A549 (cell line): ENCODE measurements at regions not wholly inside any gene's neighbourhood (a gene's known extent, or its start where the extent isn't known, plus 50 kb on each side); places are given as distances from the start of the nearest gene placed in this dataset.

Experiments used
- CHD2 ChIP-seq: fragments of 150-350 bp; IDR thresholded peaks from 2 replicates; pipeline ENCODE4 v1.6.1; 2014; ENCODE audit warnings: low read length; ENCODE audit not compliant: partially characterized antibody
- CTCF ChIP-seq: fragments of >200 bp; sonication (Bioruptor Twin); formaldehyde crosslinking; IDR thresholded peaks from 3 replicates; pipeline ENCODE4 v1.5.1; 2016
- EHMT2 ChIP-seq: fragments of 200-600 bp; sonication (generic); IDR thresholded peaks from 2 replicates; pipeline ENCODE4 v1.6.1; 2016; ENCODE audit warnings: antibody characterized with exemption, low read depth, mild to moderate bottlenecking, moderate library complexity
- MAX ChIP-seq: IDR thresholded peaks from 2 replicates; pipeline ENCODE4 v1.6.1; 2012
- RAD21 ChIP-seq, 2 experiments: fragments of >200 bp in 1 of 2; sonication (Bioruptor Twin) in 1 of 2; formaldehyde crosslinking in 1 of 2; IDR thresholded peaks in 1 of 2; conservative IDR thresholded peaks in 1 of 2; 2 replicates in 1 of 2; 3 replicates in 1 of 2; pipeline ENCODE4 v1.6.1; 2012 to 2018; ENCODE audit warnings: inconsistent platforms in 1 of 2
- SMC3 ChIP-seq: fragments of >200 bp; sonication (Bioruptor Twin); formaldehyde crosslinking; IDR thresholded peaks from 3 replicates; pipeline ENCODE4 v1.6.1; 2018; ENCODE audit warnings: inconsistent platforms
- SREBF2 ChIP-seq: fragments of 450-650 bp; IDR thresholded peaks from 2 replicates; pipeline ENCODE4 v1.6.1; 2014; ENCODE audit warnings: mild to moderate bottlenecking, moderate library complexity

DNA sequence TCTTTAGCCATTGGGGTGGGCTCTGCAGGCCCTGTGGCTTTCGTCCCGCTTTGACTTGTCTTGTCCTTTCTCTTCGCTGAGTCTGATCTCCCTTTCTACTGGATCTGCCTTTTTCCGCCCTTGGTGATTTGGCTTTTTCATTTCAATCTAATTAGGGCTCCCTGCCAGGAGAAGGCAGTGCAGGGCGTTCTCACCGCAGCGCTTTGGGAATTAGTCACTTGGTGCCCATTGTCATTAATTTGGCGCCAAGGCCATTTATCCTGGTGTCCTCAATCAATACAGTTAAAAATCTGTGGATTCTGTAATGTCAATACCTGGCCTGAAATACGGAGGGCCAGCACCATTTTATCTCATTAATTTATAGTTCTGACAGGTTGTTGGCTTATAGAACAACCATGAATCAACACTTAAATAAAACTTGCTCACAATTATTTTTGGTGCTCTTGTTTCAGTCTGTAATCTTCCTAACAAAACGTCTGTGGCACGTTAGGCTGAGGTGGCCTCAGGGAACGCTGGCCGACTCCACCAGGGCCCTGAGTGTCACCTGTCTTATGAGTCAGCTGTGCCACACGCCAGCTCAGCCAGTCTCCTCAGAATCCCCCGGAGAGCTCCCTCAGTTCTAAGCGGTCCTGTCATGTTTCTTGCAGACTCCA lies 115.7 kb downstream of the BEGAIN start:
- TF ChIP-seq CTCF (no peak), RAD21 (conservative IDR thresholded peaks at IDR 0.05 in 1 of 2, IDR thresholded peaks at IDR 0.05 in 1 of 2) (no peak), EHMT2 (no peak), CHD2 (no peak), SREBF2 (no peak), SMC3 (no peak), MAX (no peak)
